GM12891 (cell line): ENCODE measurements at regions not wholly inside any gene's neighbourhood (a gene's known extent, or its start where the extent isn't known, plus 50 kb on each side); places are given as distances from the start of the nearest gene placed in this dataset.

Source experiments
- DNase-seq: peaks from one replicate; pipeline ENCODE4 v3.0.0; 2011; ENCODE audit warnings: low spot score; ENCODE audit not compliant: insufficient read length
- FAIRE-seq: peaks from 2 replicates; lab custom pipeline; 2011; peaks lifted over from hg19 to GRCh38; lab: Jason Lieb, UNC
- PAX5 ChIP-seq: IDR thresholded peaks from 2 replicates; pipeline ENCODE4 v1.6.1; 2011; ENCODE audit warnings: low read length, moderate library complexity, mild to moderate bottlenecking; ENCODE audit not compliant: insufficient read depth, severe bottlenecking
- POLR2A ChIP-seq: IDR thresholded peaks from 2 replicates; pipeline ENCODE4 v1.6.1; 2011; ENCODE audit warnings: low read depth, low read length, control low read depth
- POLR2AphosphoS5 ChIP-seq: IDR thresholded peaks from 2 replicates; pipeline ENCODE4 v1.6.1; 2011; ENCODE audit warnings: low read depth, low read length, control low read depth
- POU2F2 ChIP-seq: IDR thresholded peaks from 2 replicates; pipeline ENCODE4 v1.6.1; 2011; ENCODE audit warnings: low read depth, mild to moderate bottlenecking, control low read depth, low read length, moderate library complexity
- SPI1 ChIP-seq: IDR thresholded peaks from 2 replicates; pipeline ENCODE4 v1.6.1; 2011; ENCODE audit warnings: low read depth, low read length, control low read depth
- TAF1 ChIP-seq: IDR thresholded peaks from 2 replicates; pipeline ENCODE4 v1.6.1; 2011; ENCODE audit warnings: low read depth, low read length, control low read depth

GRCh38 chr3:80187981-80188380, 420.2 kb upstream of the ROBO1 start:
- no peak for DNase-seq
- TF ChIP-seq SPI1 (no peak), POLR2A (no peak), PAX5 (no peak), TAF1 (no peak), POU2F2 (no peak), POLR2AphosphoS5 (no peak)

GRCh38 chr3:80159990-80160506, 392.2 kb upstream of the ROBO1 start:
- FAIRE-seq: no peak

More at GRCh38 chr3:80187981-80188380, 420.2 kb upstream of the ROBO1 start:
- no peak for FAIRE-seq

DNA sequence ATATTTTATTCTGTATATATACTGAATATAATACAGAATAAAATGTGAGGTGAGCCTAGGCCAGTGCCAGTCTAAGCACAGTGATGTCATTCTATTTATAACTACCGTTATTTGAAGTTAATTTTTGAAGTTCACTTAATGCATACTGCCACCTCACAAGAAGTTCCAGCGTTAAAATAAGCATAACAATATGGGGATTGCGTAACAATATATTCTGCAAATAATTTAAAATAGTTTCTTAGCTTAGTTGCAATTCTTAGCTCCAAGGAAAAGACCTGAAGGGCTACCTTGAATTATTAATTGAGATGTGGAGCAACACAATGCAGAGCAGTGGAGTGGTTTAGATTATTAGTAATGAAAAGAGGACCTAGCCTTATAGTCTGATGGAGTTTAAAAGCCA, 390.5 kb upstream of the ROBO1 start:
- DNase-seq: no peak
- TF ChIP-seq POLR2A: no peak
- no peak for TF ChIP-seq POU2F2
- no peak for TF ChIP-seq PAX5
- no peak for TF ChIP-seq TAF1
- TF ChIP-seq POLR2AphosphoS5: no peak
- no peak for TF ChIP-seq SPI1
- no peak for FAIRE-seq

More at GRCh38 chr3:80159990-80160506, 392.2 kb upstream of the ROBO1 start:
- no peak for DNase-seq
- TF ChIP-seq TAF1: no peak
- no peak for TF ChIP-seq POLR2A
- TF ChIP-seq PAX5: no peak
- no peak for TF ChIP-seq SPI1
- no peak for TF ChIP-seq POU2F2
- TF ChIP-seq POLR2AphosphoS5: no peak

GRCh38 chr3:80157546-80157945, 389.7 kb upstream of the ROBO1 start:
- no peak for FAIRE-seq
- no peak for DNase-seq
- TF ChIP-seq POU2F2 (no peak), PAX5 (no peak), SPI1 (no peak), POLR2A (no peak), POLR2AphosphoS5 (no peak), TAF1 (no peak)

DNA sequence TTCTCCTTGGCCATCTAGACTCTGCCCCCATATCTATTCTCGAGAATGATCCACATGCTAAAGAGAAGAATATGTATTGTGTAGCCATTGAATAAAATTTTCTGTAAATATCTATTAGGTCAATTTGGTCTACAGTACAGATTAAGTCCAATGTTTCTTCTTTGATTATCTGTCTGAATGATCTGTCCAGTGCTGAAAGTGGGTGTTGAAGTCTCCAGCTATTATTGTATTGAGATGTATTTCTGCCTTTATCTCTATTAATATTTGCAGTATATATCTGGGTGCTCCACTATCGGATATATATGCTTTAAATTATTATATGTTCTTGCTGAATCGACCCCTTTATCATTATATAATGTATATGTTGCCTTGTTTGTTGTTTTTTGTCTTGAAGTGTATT, 384.9 kb upstream of the ROBO1 start:
- TF ChIP-seq POU2F2 (no peak), POLR2AphosphoS5 (no peak), SPI1 (no peak), TAF1 (no peak), PAX5 (no peak), POLR2A (no peak)
- FAIRE-seq (no peak), DNase-seq (no peak)

- no peak for DNase-seq
- FAIRE-seq: no peak
- no peak for TF ChIP-seq TAF1
- TF ChIP-seq SPI1: no peak
- TF ChIP-seq POLR2A: no peak
- no peak for TF ChIP-seq POLR2AphosphoS5
- TF ChIP-seq PAX5: no peak
- no peak for TF ChIP-seq POU2F2
Measured at GRCh38 chr3:80142714-80143113, 374.9 kb upstream of the ROBO1 start.

DNA sequence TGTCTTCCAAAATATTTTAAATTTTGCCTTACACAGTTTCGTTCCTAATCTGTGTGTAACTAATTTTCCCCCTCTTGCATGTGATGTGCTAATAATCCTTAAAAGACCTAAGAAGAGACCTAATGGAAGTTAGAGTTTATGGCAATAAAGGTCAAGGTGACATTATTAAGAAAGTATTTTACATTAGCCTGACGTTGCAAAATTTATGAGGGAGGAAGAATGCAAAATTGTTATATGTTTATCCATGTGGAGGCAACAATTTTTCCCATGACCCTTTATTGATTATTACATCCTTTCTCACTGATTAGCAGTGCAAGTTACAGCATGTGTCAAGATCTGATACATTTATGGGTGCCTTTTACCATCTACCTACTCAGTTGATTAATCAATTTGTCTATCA, 373.8 kb upstream of the ROBO1 start:
- no peak for FAIRE-seq

DNA sequence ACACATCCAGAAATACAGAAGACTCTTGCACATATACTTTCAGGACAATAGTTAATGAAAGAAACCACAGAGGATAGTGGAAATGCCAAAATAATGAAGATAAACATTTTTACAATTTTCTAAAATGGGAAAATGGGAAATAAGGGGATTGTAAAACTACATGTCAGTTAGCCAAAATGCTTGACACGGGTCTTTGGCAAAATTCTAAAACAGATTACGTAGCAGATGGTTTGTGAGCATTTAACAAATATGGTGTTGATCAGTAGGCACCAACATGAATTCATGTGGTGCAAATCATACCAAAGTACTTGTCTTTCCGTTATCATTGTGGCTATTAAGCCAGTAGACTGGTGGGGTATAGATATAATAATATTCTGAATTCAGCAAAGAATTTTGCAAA, 348.5 kb upstream of the ROBO1 start:
- DNase-seq: no peak
- TF ChIP-seq PAX5 (no peak), POU2F2 (no peak), TAF1 (no peak), POLR2AphosphoS5 (no peak), SPI1 (no peak), POLR2A (no peak)
- no peak for FAIRE-seq

More for the DNA sequence above, 373.8 kb upstream of the ROBO1 start:
- DNase-seq: no peak
- no peak for TF ChIP-seq POLR2AphosphoS5

GRCh38 chr3:80114694-80115093, 346.9 kb upstream of the ROBO1 start:
- DNase-seq (no peak), FAIRE-seq (no peak)
- TF ChIP-seq PAX5 (no peak), POLR2A (no peak)

DNA sequence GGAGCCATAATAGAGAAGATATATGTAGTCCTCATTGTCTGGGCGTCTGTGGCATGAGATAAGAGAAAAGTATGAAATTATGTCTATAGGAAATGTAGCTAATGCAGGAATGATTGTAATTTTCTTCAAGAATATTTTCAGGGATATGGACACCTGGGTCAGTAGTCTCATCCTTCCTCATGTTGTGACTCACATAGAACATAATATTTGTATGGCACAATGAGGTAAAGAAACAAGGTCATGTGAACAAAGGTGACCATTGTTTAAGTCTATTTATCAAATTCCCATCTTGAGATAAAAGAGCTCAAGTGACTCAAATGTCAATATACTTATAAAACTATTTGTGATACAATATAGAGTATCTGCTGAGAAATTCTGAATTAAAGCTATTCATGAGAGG, 345.5 kb upstream of the ROBO1 start:
- no peak for TF ChIP-seq POLR2A
- TF ChIP-seq POU2F2: no peak
- no peak for TF ChIP-seq TAF1
- no peak for TF ChIP-seq POLR2AphosphoS5
- no peak for TF ChIP-seq SPI1
- no peak for TF ChIP-seq PAX5
- FAIRE-seq: no peak
- no peak for DNase-seq
